Gastroesophageal sphincter (tissue), 3 donors: ENCODE measurements at regions not wholly inside any gene's neighbourhood (a gene's known extent, or its start where the extent isn't known, plus 50 kb on each side); places are given as distances from the start of the nearest gene placed in this dataset.

Experiments
- CTCF ChIP-seq, 4 experiments: fragments of 200-600 bp in 2 of 4; fragments of 450-650 bp in 2 of 4; sonication (generic) in 1 of 4; IDR thresholded peaks; one replicate each; pipeline ENCODE4 v1.5.1; 2017 to 2019; ENCODE audit warnings: antibody characterized with exemption in 4 of 4, mild to moderate bottlenecking in 2 of 4, moderate library complexity in 2 of 4
- POLR2A ChIP-seq, 2 donors: fragments of 450-650 bp; IDR thresholded peaks; one replicate each; pipeline ENCODE4 v1.6.1; 2017; ENCODE audit warnings: antibody characterized with exemption in 2 of 2, mild to moderate bottlenecking in 2 of 2, moderate library complexity in 1 of 2
- POLR2AphosphoS5 ChIP-seq: sonication (generic); formaldehyde crosslinking; IDR thresholded peaks from one replicate; pipeline ENCODE4 v1.6.1; 2017; ENCODE audit warnings: antibody characterized with exemption

GRCh38 chr3:180277041-180277440 is 240.3 kb upstream of the PEX5L start:
- no peak for TF ChIP-seq CTCF (IDR thresholded peaks at IDR 0.05)
- no peak for TF ChIP-seq POLR2AphosphoS5
- TF ChIP-seq POLR2A (IDR thresholded peaks at IDR 0.05), result no peak
